AG10803 (cell line): ENCODE measurements at regions not wholly inside any gene's neighbourhood (a gene's known extent, or its start where the extent isn't known, plus 50 kb on each side); places are given as distances from the start of the nearest gene placed in this dataset.

Experiments
- DNase-seq: peaks from one replicate; pipeline ENCODE4 v3.0.0; 2010; ENCODE audit warnings: low read depth
- H3K4me3 ChIP-seq: 2 replicates; pipeline ENCODE4 v1.5.1; 2011; ENCODE audit warnings: mild to moderate bottlenecking, low read length, control low read depth
- CTCF ChIP-seq: conservative IDR thresholded peaks from 2 replicates; pipeline ENCODE4 v1.5.1; 2011; ENCODE audit warnings: mild to moderate bottlenecking, low read length, control low read depth, inconsistent platforms

DNA sequence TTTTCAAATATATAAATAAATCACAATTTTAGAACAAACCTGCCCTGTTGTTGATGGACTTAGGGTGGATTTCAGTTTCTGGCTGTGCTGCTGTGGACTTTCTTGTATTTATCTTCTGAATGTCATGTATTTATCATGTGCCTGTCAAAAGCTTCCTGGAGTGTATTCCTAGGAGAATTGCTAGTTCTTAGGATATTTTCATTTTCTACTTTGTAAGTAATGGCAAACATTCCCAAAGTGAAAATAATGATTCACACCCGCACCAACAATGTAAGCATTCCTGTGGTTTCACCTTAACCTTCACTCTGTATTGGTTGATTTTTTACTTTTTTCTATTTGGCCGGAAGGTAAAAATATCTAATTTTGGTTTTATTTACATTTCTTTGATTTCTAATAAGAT is 387.8 kb downstream of the SMOC2 start:
- DNase-seq: no peak

DNA sequence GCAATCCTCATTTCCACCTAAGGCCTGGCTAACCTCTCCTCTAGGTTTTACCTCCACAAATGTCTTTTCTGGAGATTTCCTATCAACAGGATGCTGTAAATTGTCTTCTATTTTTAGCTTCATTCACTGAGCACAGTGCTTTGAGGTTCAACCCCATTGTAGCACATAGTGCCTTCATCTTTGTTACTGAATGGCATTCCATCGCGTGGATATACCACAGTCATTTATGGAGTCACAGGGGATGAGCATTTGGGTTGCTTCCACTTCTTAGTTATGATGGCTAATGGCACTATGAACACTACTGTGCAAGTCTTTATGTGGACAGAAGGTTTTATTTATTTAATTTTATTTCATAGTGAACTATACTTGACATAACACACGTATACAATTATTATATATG is 387.1 kb downstream of the SMOC2 start:
- DNase-seq: no peak

More for the DNA sequence above, 387.8 kb downstream of the SMOC2 start:
- TF ChIP-seq CTCF: no peak
- no peak overlapping the region for H3K4me3 ChIP-seq

DNA sequence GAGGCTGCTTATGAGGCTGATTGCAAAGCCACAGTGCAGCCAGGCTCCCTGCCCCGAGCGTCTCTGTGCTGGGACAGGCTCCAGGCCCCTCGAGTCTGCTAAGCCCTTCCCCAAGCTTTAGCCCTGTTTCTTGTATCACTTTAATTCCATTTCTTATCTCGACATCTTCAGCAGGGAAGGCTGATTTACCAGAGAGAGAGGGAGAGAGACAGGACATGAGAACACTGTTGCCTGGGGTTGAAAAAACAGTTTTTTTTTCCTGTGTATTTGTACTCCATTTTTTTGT is 386.5 kb downstream of the SMOC2 start:
- no peak for TF ChIP-seq CTCF
- DNase-seq: no peak
- H3K4me3 ChIP-seq: no peak overlapping the region

More for the DNA sequence above, 387.1 kb downstream of the SMOC2 start:
- no peak overlapping the region for H3K4me3 ChIP-seq
- no peak for TF ChIP-seq CTCF

DNA sequence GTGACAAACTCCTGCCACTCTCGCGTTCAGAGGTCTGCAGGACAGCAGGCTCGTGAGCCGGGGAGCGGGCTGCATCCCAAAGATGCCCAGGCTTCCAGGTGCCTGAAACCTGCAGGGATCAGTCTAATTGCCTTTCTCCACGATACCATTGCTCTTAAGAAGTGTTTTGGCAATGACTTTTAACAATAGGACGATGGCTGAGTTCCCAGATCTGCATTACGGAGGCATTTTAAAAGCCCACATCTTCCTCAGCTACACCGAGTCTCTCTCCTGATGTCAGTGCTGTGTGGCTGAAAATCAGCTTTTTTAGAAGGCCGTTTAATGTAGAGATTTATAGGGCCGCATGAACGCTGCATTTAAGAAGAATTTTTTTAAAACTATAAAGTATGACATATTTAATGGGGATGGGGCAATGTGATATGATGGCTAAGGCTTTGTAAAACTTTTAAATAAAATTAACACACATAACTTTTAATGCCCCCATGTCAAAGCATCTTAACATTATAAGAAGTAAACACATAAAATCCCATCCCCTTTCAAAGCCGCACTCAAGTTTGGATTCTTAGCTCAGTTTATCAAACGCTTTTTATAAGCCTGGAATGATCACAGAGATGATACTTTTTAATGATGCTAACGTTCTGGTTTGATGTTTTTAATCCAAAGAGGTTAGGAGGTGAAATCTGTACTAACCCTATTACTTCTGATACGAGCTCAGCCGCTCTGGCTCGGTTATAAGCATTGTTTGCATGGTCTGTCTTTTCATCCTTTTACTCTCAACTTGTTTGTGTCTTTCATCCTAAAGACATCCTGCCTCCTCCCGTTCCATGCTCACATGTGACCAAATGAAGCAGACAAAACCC is 386.0 kb downstream of the SMOC2 start:
- TF ChIP-seq CTCF: no peak
- no peak overlapping the region for H3K4me3 ChIP-seq
- DNase-seq: no peak

- no peak for DNase-seq
- TF ChIP-seq CTCF: no peak
- no peak overlapping the region for H3K4me3 ChIP-seq
These were observed 385.1 kb downstream of the SMOC2 start for GRCh38 chr6:168826078-168826390.

- H3K4me3 ChIP-seq: no peak overlapping the region
- DNase-seq: no peak
- no peak for TF ChIP-seq CTCF
These were observed 384.5 kb downstream of the SMOC2 start for GRCh38 chr6:168825226-168826077.
